ENCODE measurements at regions not wholly inside any gene's neighbourhood (a gene's known extent, or its start where the extent isn't known, plus 50 kb on each side); places are given as distances from the start of the nearest gene placed in this dataset.
"Not testable (repeated sequence)": the region's sequence is repeated elsewhere in the genome, so short reads cannot be mapped to it uniquely, and the experiment has no call there.

GRCh38 chr18:64401268-64402060, 252.6 kb upstream of the LINC00305 start:
- Mint-ChIP-seq H3K27ac (no peak overlapping the region), H3K4me1 (ENCODE audit: low read depth) (no peaks in the 10 kb centered on the region), H3K36me3 (ENCODE audit: low read depth) (no peaks in the 10 kb centered on the region)

GRCh38 chr18:64399566-64399965, 250.7 kb upstream of the LINC00305 start:
- Mint-ChIP-seq H3K27me3 (no peaks in the 10 kb centered on the region), H3K4me1 (ENCODE audit: low read depth) (no peaks in the 10 kb centered on the region), H3K36me3 (ENCODE audit: low read depth) (no peaks in the 10 kb centered on the region), H3K27ac (no peak overlapping the region), H3K9me3 (peaks cover 9% of the 10 kb centered on the region), H3K4me3 (no peak overlapping the region)
- DNase-seq, result no peak

More at GRCh38 chr18:64401268-64402060, 252.6 kb upstream of the LINC00305 start:
- no peak overlapping the region for H3K4me3 Mint-ChIP-seq
- peaks cover 3% of the 10 kb centered on the region for H3K9me3 Mint-ChIP-seq
- no peak for DNase-seq
- no peaks in the 10 kb centered on the region for H3K27me3 Mint-ChIP-seq

- H3K4me3 Mint-ChIP-seq, result no peak overlapping the region
- no peaks in the 10 kb centered on the region for H3K4me1 Mint-ChIP-seq (ENCODE audit: low read depth)
- peaks cover 9% of the 10 kb centered on the region for H3K9me3 Mint-ChIP-seq
- DNase-seq, result no peak
- H3K27ac Mint-ChIP-seq, result no peak overlapping the region
- no peaks in the 10 kb centered on the region for H3K36me3 Mint-ChIP-seq (ENCODE audit: low read depth)
- H3K27me3 Mint-ChIP-seq, result no peaks in the 10 kb centered on the region
Measured at GRCh38 chr18:64398320-64398719, 249.4 kb upstream of the LINC00305 start.

- Mint-ChIP-seq H3K27ac (no peak overlapping the region), H3K9me3 (peaks cover 9% of the 10 kb centered on the region)
- DNase-seq, result no peak
Measured at GRCh38 chr18:64392202-64392601, 243.3 kb upstream of the LINC00305 start.

GRCh38 chr18:64384101-64384500, 235.2 kb upstream of the LINC00305 start:
- no peak overlapping the region for H3K27ac Mint-ChIP-seq
- peaks cover 6% of the 10 kb centered on the region for H3K9me3 Mint-ChIP-seq
- no peaks in the 10 kb centered on the region for H3K4me1 Mint-ChIP-seq (ENCODE audit: low read depth)
- no peak for DNase-seq
- H3K4me3 Mint-ChIP-seq, result no peak overlapping the region
- H3K27me3 Mint-ChIP-seq, result no peaks in the 10 kb centered on the region
- H3K36me3 Mint-ChIP-seq (ENCODE audit: low read depth), result no peaks in the 10 kb centered on the region

More at GRCh38 chr18:64392202-64392601, 243.3 kb upstream of the LINC00305 start:
- Mint-ChIP-seq H3K27me3 (no peaks in the 10 kb centered on the region), H3K4me1 (ENCODE audit: low read depth) (no peaks in the 10 kb centered on the region), H3K4me3 (no peak overlapping the region), H3K36me3 (ENCODE audit: low read depth) (no peaks in the 10 kb centered on the region)

- H3K27me3 Mint-ChIP-seq, result no peaks in the 10 kb centered on the region
- no peak overlapping the region for H3K27ac Mint-ChIP-seq
- no peaks in the 10 kb centered on the region for H3K4me1 Mint-ChIP-seq (ENCODE audit: low read depth)
- DNase-seq, result no peak
- H3K4me3 Mint-ChIP-seq, result no peak overlapping the region
- H3K36me3 Mint-ChIP-seq (ENCODE audit: low read depth), result no peaks in the 10 kb centered on the region
- H3K9me3 Mint-ChIP-seq, result peaks cover 7% of the 10 kb centered on the region
Measured at GRCh38 chr18:64380117-64380516, 231.2 kb upstream of the LINC00305 start.

GRCh38 chr18:64379662-64380061, 230.8 kb upstream of the LINC00305 start:
- Mint-ChIP-seq H3K4me3 (no peak overlapping the region), H3K36me3 (ENCODE audit: low read depth) (no peaks in the 10 kb centered on the region), H3K4me1 (ENCODE audit: low read depth) (no peaks in the 10 kb centered on the region), H3K9me3 (peaks cover 7% of the 10 kb centered on the region), H3K27ac (no peak overlapping the region), H3K27me3 (no peaks in the 10 kb centered on the region)
- DNase-seq, result no peak

- peaks cover 7% of the 10 kb centered on the region for H3K9me3 Mint-ChIP-seq
- H3K27me3 Mint-ChIP-seq, result no peaks in the 10 kb centered on the region
- H3K4me3 Mint-ChIP-seq, result no peak overlapping the region
- H3K36me3 Mint-ChIP-seq (ENCODE audit: low read depth), result no peaks in the 10 kb centered on the region
- no peaks in the 10 kb centered on the region for H3K4me1 Mint-ChIP-seq (ENCODE audit: low read depth)
- no peak for DNase-seq
- no peak overlapping the region for H3K27ac Mint-ChIP-seq
Measured at GRCh38 chr18:64377446-64377845, 228.6 kb upstream of the LINC00305 start.

GRCh38 chr18:64372850-64373249, 224.0 kb upstream of the LINC00305 start:
- no peak overlapping the region for H3K4me3 Mint-ChIP-seq
- H3K27ac Mint-ChIP-seq, result no peak overlapping the region
- no peaks in the 10 kb centered on the region for H3K36me3 Mint-ChIP-seq (ENCODE audit: low read depth)
- no peaks in the 10 kb centered on the region for H3K4me1 Mint-ChIP-seq (ENCODE audit: low read depth)
- H3K9me3 Mint-ChIP-seq, result peaks cover 4% of the 10 kb centered on the region
- no peak for DNase-seq
- H3K27me3 Mint-ChIP-seq, result no peaks in the 10 kb centered on the region

- not testable (repeated sequence) for H3K36me3 Mint-ChIP-seq (ENCODE audit: low read depth); H3K4me3 Mint-ChIP-seq
Measured at GRCh38 chr18:64369830-64370440, 221.0 kb upstream of the LINC00305 start.

GRCh38 chr18:64365106-64365505, 216.2 kb upstream of the LINC00305 start:
- Mint-ChIP-seq H3K4me3 (no peak overlapping the region), H3K9me3 (peaks cover 14% of the 10 kb centered on the region), H3K27me3 (no peaks in the 10 kb centered on the region), H3K4me1 (ENCODE audit: low read depth) (no peaks in the 10 kb centered on the region), H3K27ac (no peak overlapping the region), H3K36me3 (ENCODE audit: low read depth) (no peaks in the 10 kb centered on the region)
- DNase-seq, result no peak

More at GRCh38 chr18:64369830-64370440, 221.0 kb upstream of the LINC00305 start:
- not testable (repeated sequence) for H3K27ac Mint-ChIP-seq; H3K4me1 Mint-ChIP-seq (ENCODE audit: low read depth); DNase-seq; H3K27me3 Mint-ChIP-seq; H3K9me3 Mint-ChIP-seq

- Mint-ChIP-seq H3K4me3 (no peak overlapping the region), H3K27me3 (no peaks in the 10 kb centered on the region), H3K9me3 (peaks cover 5% of the 10 kb centered on the region), H3K4me1 (ENCODE audit: low read depth) (no peaks in the 10 kb centered on the region), H3K27ac (no peak overlapping the region), H3K36me3 (ENCODE audit: low read depth) (no peaks in the 10 kb centered on the region)
- DNase-seq, result no peak
Measured at GRCh38 chr18:64337673-64338072, 188.8 kb upstream of the LINC00305 start.

- Mint-ChIP-seq H3K4me1 (ENCODE audit: low read depth) (no peaks in the 10 kb centered on the region), H3K36me3 (ENCODE audit: low read depth) (no peaks in the 10 kb centered on the region), H3K27me3 (no peaks in the 10 kb centered on the region), H3K27ac (no peak overlapping the region), H3K4me3 (no peak overlapping the region), H3K9me3 (peaks cover 5% of the 10 kb centered on the region)
- DNase-seq, result no peak
Measured at GRCh38 chr18:64337018-64337417, 188.1 kb upstream of the LINC00305 start.

GRCh38 chr18:64334748-64335147, 185.9 kb upstream of the LINC00305 start:
- H3K4me1 Mint-ChIP-seq (ENCODE audit: low read depth), result no peaks in the 10 kb centered on the region
- H3K9me3 Mint-ChIP-seq, result peaks cover 10% of the 10 kb centered on the region

GRCh38 chr18:64333584-64333983, 184.7 kb upstream of the LINC00305 start:
- Mint-ChIP-seq H3K27me3 (no peaks in the 10 kb centered on the region), H3K4me3 (no peak overlapping the region), H3K4me1 (ENCODE audit: low read depth) (no peaks in the 10 kb centered on the region), H3K27ac (no peak overlapping the region), H3K9me3 (peaks cover 7% of the 10 kb centered on the region), H3K36me3 (ENCODE audit: low read depth) (no peaks in the 10 kb centered on the region)
- no peak for DNase-seq

More at GRCh38 chr18:64334748-64335147, 185.9 kb upstream of the LINC00305 start:
- H3K27ac Mint-ChIP-seq, result no peak overlapping the region
- no peak for DNase-seq
- no peak overlapping the region for H3K4me3 Mint-ChIP-seq
- no peaks in the 10 kb centered on the region for H3K27me3 Mint-ChIP-seq
- H3K36me3 Mint-ChIP-seq (ENCODE audit: low read depth), result no peaks in the 10 kb centered on the region
